HepG2 (cell line): ENCODE measurements at regions not wholly inside any gene's neighbourhood (a gene's known extent, or its start where the extent isn't known, plus 50 kb on each side); places are given as distances from the start of the nearest gene placed in this dataset.

Experiments used
- HIVEP1 ChIP-seq: sonication (generic); formaldehyde crosslinking; IDR thresholded peaks from 2 replicates; pipeline ENCODE4 v1.4.0; 2020; ENCODE audit warnings: mild to moderate bottlenecking, missing genetic modification reagents
- MYC ChIP-seq: sonication (generic); formaldehyde crosslinking; IDR thresholded peaks from 2 replicates; pipeline ENCODE4 v1.9.0; 2021; ENCODE audit warnings: missing genetic modification reagents, borderline replicate concordance
- PCBP1 ChIP-seq: fragments of 200-400 bp; formaldehyde crosslinking; IDR thresholded peaks from 2 replicates; pipeline ENCODE4 v1.6.1; 2017; ENCODE audit warnings: mild to moderate bottlenecking, low read depth, low read length, borderline replicate concordance
- POLR2AphosphoS5 ChIP-seq: IDR thresholded peaks from 2 replicates; pipeline ENCODE4 v1.6.1; 2012; ENCODE audit warnings: low read depth, low read length

DNA sequence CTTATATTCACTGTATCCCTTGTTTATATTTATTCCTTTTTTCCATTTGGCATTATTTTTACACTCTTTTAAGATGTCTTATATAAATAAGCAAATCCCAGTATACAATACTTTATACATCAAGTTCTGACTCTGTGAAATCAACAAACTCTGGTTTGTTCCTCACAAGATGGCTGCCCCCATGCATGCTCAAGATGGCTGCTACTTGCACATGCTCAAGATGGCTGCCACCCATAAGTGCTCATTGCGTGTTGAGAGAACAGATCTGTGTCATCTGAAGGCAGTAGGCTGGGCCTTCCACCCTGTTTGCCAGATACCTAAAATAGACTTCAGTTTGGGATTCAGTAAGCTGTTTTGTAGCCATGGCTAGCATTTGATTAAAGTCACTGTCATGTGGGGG, 666.2 kb downstream of the TYW1 start:
- TF ChIP-seq HIVEP1 (CRISPR knock-in tag) (no peak), POLR2AphosphoS5 (no peak), PCBP1 (no peak), MYC (CRISPR knock-in tag) (no peak)
